NCI-H2227 (cell line): ENCODE measurements at regions not wholly inside any gene's neighbourhood (a gene's known extent, or its start where the extent isn't known, plus 50 kb on each side); places are given as distances from the start of the nearest gene placed in this dataset.
"Not testable (repeated sequence)": the region's sequence is repeated elsewhere in the genome, so short reads cannot be mapped to it uniquely, and the experiment has no call there.

ENCODE experiments used
- DNase-seq: peaks from one replicate; lab custom pipeline; 2025; ENCODE audit not compliant: unreplicated experiment; lab: John Stamatoyannopoulos, UW

DNA sequence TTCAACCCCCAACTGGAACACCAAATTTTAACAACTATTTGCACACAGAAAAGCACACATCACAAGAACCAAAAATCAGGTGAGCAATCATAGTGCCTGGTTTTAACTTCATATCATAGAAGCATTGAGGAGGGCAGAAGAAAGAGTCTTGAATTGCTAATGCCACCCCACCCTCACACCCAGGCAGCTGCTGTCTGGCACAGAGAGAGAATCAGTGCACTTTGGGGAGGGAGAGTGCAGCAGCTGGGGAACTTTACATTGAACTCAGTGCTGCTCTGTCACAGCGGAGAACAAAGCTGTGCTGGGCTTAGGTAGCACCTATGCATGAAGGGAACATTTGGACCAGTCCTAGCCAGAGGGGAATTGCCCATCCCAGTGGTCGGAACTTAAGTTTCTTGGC, 76.0 kb upstream of the KBTBD8 start:
- no peak for DNase-seq

DNA sequence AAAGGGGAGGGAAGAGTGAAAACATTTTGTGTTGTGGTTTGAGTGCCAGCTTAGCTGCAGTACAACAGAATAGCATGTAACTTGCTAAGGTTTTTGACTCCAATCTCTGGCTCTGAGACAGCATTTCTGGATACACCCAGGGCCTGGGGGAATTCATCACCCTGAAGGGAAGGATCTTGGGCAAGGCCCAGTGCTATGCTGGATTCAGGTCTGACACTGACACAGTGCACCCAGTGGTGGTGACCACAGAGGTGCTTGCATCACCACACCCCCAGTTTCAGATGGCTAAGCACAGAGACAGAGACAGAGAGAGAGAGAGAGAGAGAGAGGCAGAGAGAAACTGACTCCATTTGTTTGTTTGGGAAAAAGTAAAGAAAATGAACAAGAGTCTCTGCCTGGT, 74.1 kb upstream of the KBTBD8 start:
- no peak for DNase-seq

DNA sequence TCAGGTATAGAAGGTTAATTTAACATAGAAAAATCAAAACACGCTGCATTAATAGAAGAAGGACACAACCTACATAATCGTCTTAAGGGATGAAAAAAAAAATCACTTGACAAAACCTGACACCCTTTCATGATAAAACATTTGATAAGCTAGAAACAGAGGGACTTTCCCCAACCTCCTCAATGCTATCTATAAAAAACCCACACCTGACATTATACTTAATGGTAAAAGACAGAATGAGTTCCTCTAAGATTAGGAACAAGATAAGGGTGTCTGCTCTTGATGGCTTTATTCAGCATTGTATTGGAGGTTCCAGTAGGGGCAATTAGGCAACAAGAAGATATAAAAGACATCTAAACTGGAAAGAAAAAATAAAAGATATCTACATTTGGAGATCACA, 69.9 kb upstream of the KBTBD8 start:
- DNase-seq = no peak

DNA sequence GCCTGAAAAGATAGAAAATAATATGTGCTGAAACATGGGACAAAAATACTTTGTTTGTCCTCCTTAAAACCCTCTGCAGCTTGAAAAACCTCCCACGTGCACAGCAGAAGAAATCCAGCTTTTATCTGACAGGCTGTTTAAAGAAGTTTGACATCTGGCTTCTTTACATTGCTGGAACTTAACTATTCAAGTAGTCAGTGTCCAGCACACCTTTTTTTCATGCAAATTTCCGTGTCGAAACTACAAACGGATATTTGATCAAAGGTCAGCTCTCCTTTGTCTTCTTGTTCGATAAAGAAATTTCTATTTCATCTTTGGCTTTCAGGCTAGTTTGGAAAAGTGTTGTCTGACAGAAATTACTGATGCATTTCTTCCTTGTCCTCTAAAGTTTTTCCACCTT, 66.8 kb upstream of the KBTBD8 start:
- DNase-seq = no peak

DNA sequence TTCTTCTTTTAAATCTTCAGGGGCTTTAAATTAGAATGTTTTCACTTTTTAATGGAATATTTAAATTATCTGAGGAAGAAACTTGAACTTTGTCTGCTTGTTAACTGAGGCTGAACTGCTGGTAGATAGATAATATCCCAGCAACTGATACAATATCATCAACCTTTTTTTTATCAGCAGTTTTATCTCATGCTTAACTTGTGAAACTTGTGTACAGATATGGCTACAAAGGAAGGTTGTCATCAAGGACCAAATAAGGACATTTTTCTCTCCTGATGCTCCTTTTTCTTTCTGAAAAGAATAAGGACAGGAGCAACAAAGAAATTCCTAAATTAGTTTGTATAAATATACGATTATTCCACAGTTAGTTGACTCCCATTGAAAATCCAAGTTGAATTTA, 66.4 kb upstream of the KBTBD8 start:
- DNase-seq = no peak

DNA sequence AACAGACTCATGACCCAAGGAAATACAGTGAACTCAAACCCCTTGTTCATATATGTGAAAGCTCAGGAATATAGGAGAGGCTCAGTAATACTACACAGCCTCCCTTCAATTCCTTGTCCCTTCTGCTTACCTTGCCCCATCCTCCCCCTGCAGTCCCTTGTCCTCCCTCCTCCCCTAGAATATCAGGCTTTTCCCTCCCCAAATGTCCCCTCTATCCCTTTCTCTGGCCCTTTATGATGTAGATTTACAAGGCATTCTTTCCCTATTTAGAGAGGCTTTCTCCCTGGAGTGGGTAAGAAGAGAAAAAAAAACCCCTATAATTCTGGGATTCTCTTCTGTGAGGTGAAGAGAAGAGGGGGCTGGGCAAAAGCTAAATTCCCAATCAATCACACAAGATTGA, 64.9 kb upstream of the KBTBD8 start:
- DNase-seq = no peak

DNA sequence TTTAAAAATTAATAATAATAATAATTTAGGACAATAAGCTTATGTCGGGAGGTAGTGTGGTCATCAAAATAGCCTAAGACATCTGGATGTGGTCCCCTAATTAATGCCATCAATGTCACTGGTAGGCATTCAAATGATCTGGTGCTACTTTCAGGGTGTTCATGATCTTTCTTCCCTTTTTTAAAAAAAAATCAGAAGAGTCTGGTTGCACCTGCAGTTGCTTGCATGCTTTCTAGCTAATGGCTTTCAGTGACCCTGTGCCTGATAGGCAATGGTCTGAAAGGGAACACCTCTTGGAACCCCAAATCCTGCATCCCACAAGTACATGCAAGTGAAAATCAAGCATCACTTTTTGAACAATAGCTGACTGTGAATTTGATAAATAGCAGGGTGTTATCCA, 64.1 kb upstream of the KBTBD8 start:
- DNase-seq = no peak

DNA sequence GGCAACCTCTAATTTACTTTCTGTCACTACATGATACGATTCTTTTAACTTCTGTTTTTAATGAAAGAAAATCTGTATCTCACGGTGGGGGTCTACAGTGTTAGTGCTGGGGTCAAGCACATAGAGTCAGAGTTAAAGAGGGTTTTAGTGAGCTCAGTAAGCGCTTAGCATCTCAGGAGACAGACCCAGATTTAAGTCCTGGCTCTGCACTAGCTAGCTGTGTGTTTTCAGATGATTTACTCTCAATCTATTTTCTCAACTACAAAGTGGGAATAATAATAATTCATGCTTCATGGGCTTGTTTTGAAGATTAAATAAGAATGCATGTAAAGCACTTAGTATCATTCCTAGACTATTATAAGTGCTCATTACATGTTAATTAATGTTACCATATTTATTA, 63.4 kb upstream of the KBTBD8 start:
- DNase-seq = peak; percentile 72

DNA sequence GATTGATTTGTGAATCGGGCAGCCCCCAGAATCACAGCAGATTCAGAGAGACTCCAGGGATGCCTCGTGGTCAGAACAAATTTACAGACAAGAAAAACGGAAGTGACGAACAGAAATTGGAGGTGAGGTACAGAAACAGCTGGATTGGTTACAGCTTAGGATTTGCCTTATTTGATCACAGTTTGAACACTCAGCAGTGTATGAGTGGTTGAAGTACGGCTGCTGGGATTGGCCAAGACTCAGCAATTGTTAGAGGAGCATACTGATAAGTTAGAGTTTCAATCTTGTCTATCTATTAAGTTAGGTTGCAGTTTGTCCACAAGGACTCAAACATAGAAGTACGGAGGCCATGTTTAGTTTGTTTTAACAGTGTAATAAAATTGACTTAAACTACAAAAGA, 61.1 kb upstream of the KBTBD8 start:
- not testable (repeated sequence) for DNase-seq

DNA sequence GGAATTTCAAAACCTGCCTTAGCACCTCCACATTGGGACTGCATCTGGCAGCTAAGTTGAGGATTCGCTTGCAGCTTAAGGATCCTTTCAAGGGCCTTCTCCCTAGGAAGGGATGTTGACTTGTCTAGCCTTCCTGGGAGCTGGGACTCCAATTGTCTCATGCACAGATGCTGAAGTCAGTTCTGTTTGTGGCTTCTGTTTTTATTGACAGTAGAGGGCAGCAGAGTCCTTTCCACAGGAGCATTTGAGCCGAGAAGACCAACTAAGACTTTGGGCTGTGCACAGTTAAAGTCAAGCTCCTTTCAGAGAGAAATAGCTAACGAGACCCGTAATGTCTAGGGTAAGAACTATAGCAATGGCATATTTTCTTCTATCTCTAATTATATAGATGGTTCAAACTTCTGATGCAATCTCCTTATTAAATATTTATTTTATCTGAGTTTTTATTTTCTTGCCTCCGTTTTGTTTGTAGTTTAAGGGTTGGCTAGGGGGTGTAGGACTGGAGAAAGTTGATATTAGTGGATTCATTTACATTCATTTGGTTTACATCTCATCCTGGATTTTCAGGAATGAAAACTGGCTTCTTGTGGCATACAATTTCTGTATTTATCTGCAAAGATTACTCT, 59.7 kb upstream of the KBTBD8 start:
- peak; percentile 70 for DNase-seq

DNA sequence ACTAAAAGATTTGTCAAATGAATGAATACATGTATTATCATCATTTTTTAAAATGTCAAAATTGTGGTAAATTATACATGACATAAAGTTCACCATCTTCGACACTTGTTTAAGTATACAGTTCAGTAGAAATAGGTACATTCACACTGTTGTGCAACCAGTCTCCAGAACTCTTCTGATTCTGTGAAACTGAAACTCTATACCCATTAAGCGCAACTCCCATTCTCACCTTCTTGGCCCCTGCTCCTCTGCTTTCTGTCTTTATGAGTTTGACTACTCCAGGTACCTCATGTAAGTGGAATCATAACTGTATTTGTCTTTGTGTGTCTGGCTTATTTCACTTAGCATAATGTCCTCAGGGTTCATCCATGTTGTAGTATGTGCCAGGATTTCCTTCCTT, 50.1 kb upstream of the KBTBD8 start:
- DNase-seq = no peak
